ENCODE measurements at regions not wholly inside any gene's neighbourhood (a gene's known extent, or its start where the extent isn't known, plus 50 kb on each side); places are given as distances from the start of the nearest gene placed in this dataset.

GRCh38 chr2:145807968-145808367 is 1288.0 kb upstream of the ZEB2 start:
- H2AFZ ChIP-seq (ENCODE audit: low read depth, low read length): no peak overlapping the region
- H3K36me3 ChIP-seq (ENCODE audit: control insufficient read depth in 1 of 2, insufficient read depth in 2 of 2, low read depth in 1 of 2, low read length in 2 of 2): no peaks in the 10 kb centered on the region
- H3K9ac ChIP-seq (ENCODE audit: low read length): no peak overlapping the region
- H3K79me1 ChIP-seq (replicated peaks; ENCODE audit: low read length, poor library complexity, severe bottlenecking): no peaks in the 10 kb centered on the region
- peak; percentile 59 for DNase-seq
- H3K9me3 ChIP-seq (ENCODE audit: control insufficient read depth, low read length): no peaks in the 10 kb centered on the region
- no peak overlapping the region for H2BK15ac ChIP-seq (ENCODE audit: low read depth, poor library complexity, severe bottlenecking)
- H4K91ac ChIP-seq (ENCODE audit: low read length): no peak overlapping the region
- H3K27me3 ChIP-seq (ENCODE audit: control insufficient read depth in 1 of 2, insufficient read depth in 1 of 2, low read length in 2 of 2): no peaks in the 10 kb centered on the region
- H3K4ac ChIP-seq (ENCODE audit: low read depth in 1 of 2, low read length in 2 of 2): no peak overlapping the region
- no peak overlapping the region for H2BK5ac ChIP-seq (ENCODE audit: low read depth, low read length, poor library complexity, severe bottlenecking)
- no peak overlapping the region for H3K14ac ChIP-seq (ENCODE audit: low read length in 2 of 2)
- H3K4me3 ChIP-seq (ENCODE audit: insufficient read depth in 1 of 2, low read depth in 1 of 2, low read length in 2 of 2): no peak overlapping the region
- H4K8ac ChIP-seq (ENCODE audit: low read length): no peak overlapping the region
- H2BK120ac ChIP-seq (ENCODE audit: low read depth, low read length): no peak overlapping the region
- H3K4me1 ChIP-seq (ENCODE audit: control insufficient read depth, insufficient read depth, low read depth, low read length): no peaks in the 10 kb centered on the region
- H3K23ac ChIP-seq (ENCODE audit: low read length in 2 of 2): no peak overlapping the region
- no peak overlapping the region for H2AK5ac ChIP-seq (ENCODE audit: low read length, severe bottlenecking)
- H3K4me2 ChIP-seq (ENCODE audit: low read length, poor library complexity, severe bottlenecking): no peak overlapping the region
- H3K18ac ChIP-seq (ENCODE audit: low read depth in 1 of 2, low read length in 2 of 2): no peak overlapping the region
- H3K27ac ChIP-seq (ENCODE audit: low read length, poor library complexity, severe bottlenecking): no peak overlapping the region
- H2BK12ac ChIP-seq (ENCODE audit: low read length in 2 of 2): no peak overlapping the region

- Histone ChIP-seq H3K4me3 (ENCODE audit: insufficient read depth in 1 of 2, low read depth in 1 of 2, low read length in 2 of 2) (no peak overlapping the region), H2AFZ (ENCODE audit: low read depth, low read length) (no peak overlapping the region), H2AK5ac (ENCODE audit: low read length, severe bottlenecking) (no peak overlapping the region), H4K91ac (ENCODE audit: low read length) (no peak overlapping the region), H3K4me2 (ENCODE audit: low read length, poor library complexity, severe bottlenecking) (no peak overlapping the region), H3K14ac (ENCODE audit: low read length in 2 of 2) (no peak overlapping the region), H3K23ac (ENCODE audit: low read length in 2 of 2) (no peak overlapping the region), H2BK12ac (ENCODE audit: low read length in 2 of 2) (no peak overlapping the region), H3K79me1 (replicated peaks; ENCODE audit: low read length, poor library complexity, severe bottlenecking) (no peaks in the 10 kb centered on the region), H2BK5ac (ENCODE audit: low read depth, low read length, poor library complexity, severe bottlenecking) (no peak overlapping the region), H3K36me3 (ENCODE audit: control insufficient read depth in 1 of 2, insufficient read depth in 2 of 2, low read depth in 1 of 2, low read length in 2 of 2) (no peaks in the 10 kb centered on the region), H3K4me1 (ENCODE audit: control insufficient read depth, insufficient read depth, low read depth, low read length) (no peaks in the 10 kb centered on the region), H4K8ac (ENCODE audit: low read length) (no peak overlapping the region), H3K4ac (ENCODE audit: low read depth in 1 of 2, low read length in 2 of 2) (no peak overlapping the region), H3K27me3 (ENCODE audit: control insufficient read depth in 1 of 2, insufficient read depth in 1 of 2, low read length in 2 of 2) (no peaks in the 10 kb centered on the region), H3K27ac (ENCODE audit: low read length, poor library complexity, severe bottlenecking) (no peak overlapping the region), H2BK120ac (ENCODE audit: low read depth, low read length) (no peak overlapping the region), H3K9me3 (ENCODE audit: control insufficient read depth, low read length) (no peaks in the 10 kb centered on the region), H3K18ac (ENCODE audit: low read depth in 1 of 2, low read length in 2 of 2) (no peak overlapping the region), H2BK15ac (ENCODE audit: low read depth, poor library complexity, severe bottlenecking) (no peak overlapping the region), H3K9ac (ENCODE audit: low read length) (no peak overlapping the region)
- no peak for DNase-seq
- 100% methylated on average over 3 of the region's 3 CpGs for WGBS
Observed at GRCh38 chr2:145807554-145807953, 1287.6 kb upstream of the ZEB2 start.

- Histone ChIP-seq H3K4me1 (ENCODE audit: control insufficient read depth, insufficient read depth, low read depth, low read length) (no peaks in the 10 kb centered on the region), H2AFZ (ENCODE audit: low read depth, low read length) (no peak overlapping the region), H2BK120ac (ENCODE audit: low read depth, low read length) (no peak overlapping the region), H3K79me1 (replicated peaks; ENCODE audit: low read length, poor library complexity, severe bottlenecking) (no peaks in the 10 kb centered on the region), H3K4me3 (ENCODE audit: insufficient read depth in 1 of 2, low read depth in 1 of 2, low read length in 2 of 2) (no peak overlapping the region), H3K9ac (ENCODE audit: low read length) (no peak overlapping the region), H2AK5ac (ENCODE audit: low read length, severe bottlenecking) (no peak overlapping the region), H2BK15ac (ENCODE audit: low read depth, poor library complexity, severe bottlenecking) (no peak overlapping the region), H3K27ac (ENCODE audit: low read length, poor library complexity, severe bottlenecking) (no peak overlapping the region), H3K27me3 (ENCODE audit: control insufficient read depth in 1 of 2, insufficient read depth in 1 of 2, low read length in 2 of 2) (no peaks in the 10 kb centered on the region), H4K8ac (ENCODE audit: low read length) (no peak overlapping the region), H3K4ac (ENCODE audit: low read depth in 1 of 2, low read length in 2 of 2) (no peak overlapping the region), H3K14ac (ENCODE audit: low read length in 2 of 2) (no peak overlapping the region), H2BK5ac (ENCODE audit: low read depth, low read length, poor library complexity, severe bottlenecking) (no peak overlapping the region), H3K36me3 (ENCODE audit: control insufficient read depth in 1 of 2, insufficient read depth in 2 of 2, low read depth in 1 of 2, low read length in 2 of 2) (no peaks in the 10 kb centered on the region), H4K91ac (ENCODE audit: low read length) (no peak overlapping the region), H3K18ac (ENCODE audit: low read depth in 1 of 2, low read length in 2 of 2) (no peak overlapping the region), H3K4me2 (ENCODE audit: low read length, poor library complexity, severe bottlenecking) (no peak overlapping the region), H3K23ac (ENCODE audit: low read length in 2 of 2) (no peak overlapping the region), H2BK12ac (ENCODE audit: low read length in 2 of 2) (no peak overlapping the region), H3K9me3 (ENCODE audit: control insufficient read depth, low read length) (no peaks in the 10 kb centered on the region)
- DNase-seq: no peak
Observed at GRCh38 chr2:145806546-145806945, 1286.6 kb upstream of the ZEB2 start.

GRCh38 chr2:145802133-145802532 is 1282.2 kb upstream of the ZEB2 start:
- no peak overlapping the region for H3K27ac ChIP-seq (ENCODE audit: low read length, poor library complexity, severe bottlenecking)
- H3K4ac ChIP-seq (ENCODE audit: low read depth in 1 of 2, low read length in 2 of 2): no peak overlapping the region
- no peaks in the 10 kb centered on the region for H3K9me3 ChIP-seq (ENCODE audit: control insufficient read depth, low read length)
- H3K36me3 ChIP-seq (ENCODE audit: control insufficient read depth in 1 of 2, insufficient read depth in 2 of 2, low read depth in 1 of 2, low read length in 2 of 2): no peaks in the 10 kb centered on the region
- H3K4me2 ChIP-seq (ENCODE audit: low read length, poor library complexity, severe bottlenecking): no peak overlapping the region
- no peak overlapping the region for H3K4me3 ChIP-seq (ENCODE audit: insufficient read depth in 1 of 2, low read depth in 1 of 2, low read length in 2 of 2)
- no peak for DNase-seq
- H4K91ac ChIP-seq (ENCODE audit: low read length): no peak overlapping the region
- no peak overlapping the region for H3K14ac ChIP-seq (ENCODE audit: low read length in 2 of 2)
- H2BK15ac ChIP-seq (ENCODE audit: low read depth, poor library complexity, severe bottlenecking): no peak overlapping the region
- H3K79me1 ChIP-seq (replicated peaks; ENCODE audit: low read length, poor library complexity, severe bottlenecking): no peaks in the 10 kb centered on the region
- H4K8ac ChIP-seq (ENCODE audit: low read length): no peak overlapping the region
- no peak overlapping the region for H2BK5ac ChIP-seq (ENCODE audit: low read depth, low read length, poor library complexity, severe bottlenecking)
- no peak overlapping the region for H2BK12ac ChIP-seq (ENCODE audit: low read length in 2 of 2)
- H3K18ac ChIP-seq (ENCODE audit: low read depth in 1 of 2, low read length in 2 of 2): no peak overlapping the region
- no peak overlapping the region for H2AK5ac ChIP-seq (ENCODE audit: low read length, severe bottlenecking)
- peaks cover 2% of the 10 kb centered on the region for H3K4me1 ChIP-seq (ENCODE audit: control insufficient read depth, insufficient read depth, low read depth, low read length)
- H2BK120ac ChIP-seq (ENCODE audit: low read depth, low read length): no peak overlapping the region
- H3K23ac ChIP-seq (ENCODE audit: low read length in 2 of 2): no peak overlapping the region
- no peak overlapping the region for H2AFZ ChIP-seq (ENCODE audit: low read depth, low read length)
- 100% methylated on average over 1 of the region's 1 CpG for WGBS
- no peak overlapping the region for H3K9ac ChIP-seq (ENCODE audit: low read length)
- H3K27me3 ChIP-seq (ENCODE audit: control insufficient read depth in 1 of 2, insufficient read depth in 1 of 2, low read length in 2 of 2): no peaks in the 10 kb centered on the region
